Mammary epithelial cell (primary cell): ENCODE measurements at regions not wholly inside any gene's neighbourhood (a gene's known extent, or its start where the extent isn't known, plus 50 kb on each side); places are given as distances from the start of the nearest gene placed in this dataset.

Experiments used
- CTCF ChIP-seq, 2 donors: IDR thresholded peaks in 1 of 2; conservative IDR thresholded peaks in 1 of 2; 2 replicates each; pipeline ENCODE4 v1.5.1; 2011 to 2012; ENCODE audit warnings: inconsistent platforms in 2 of 2, low read length in 2 of 2, mild to moderate bottlenecking in 2 of 2, control low read depth in 1 of 2, low read depth in 1 of 2; ENCODE audit not compliant: insufficient read depth in 1 of 2; ENCODE audit errors: extremely low read depth in 1 of 2
- EZH2 ChIP-seq: IDR thresholded peaks from 2 replicates; pipeline ENCODE4 v1.6.1; 2012; ENCODE audit warnings: low read length, inconsistent platforms, borderline replicate concordance

DNA sequence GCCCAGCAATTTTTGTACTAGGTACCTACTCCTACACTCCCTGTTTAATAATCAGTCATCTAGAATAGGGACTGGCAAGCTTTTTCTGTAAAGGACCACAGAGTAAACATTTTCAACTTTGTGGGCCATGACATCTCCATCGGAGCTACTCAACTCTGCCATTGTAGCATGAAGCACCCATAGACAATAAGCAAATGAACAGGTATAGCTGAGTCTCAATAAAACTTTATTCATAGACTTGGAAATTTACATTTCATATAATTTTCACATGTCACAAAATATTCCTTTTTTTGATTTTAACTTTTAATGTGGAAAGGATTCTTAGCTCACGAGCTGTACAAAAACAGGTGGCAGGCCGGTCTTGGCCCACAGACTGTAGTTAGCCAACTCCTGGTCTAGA is 345.8 kb downstream of the SOX9 start:
- no peak for TF ChIP-seq EZH2
- TF ChIP-seq CTCF (conservative IDR thresholded peaks at IDR 0.05 in 1 of 2, IDR thresholded peaks at IDR 0.05 in 1 of 2; ENCODE audit: extremely low read depth in 1 of 2, insufficient read depth in 1 of 2, low read depth in 1 of 2, low read length in 2 of 2): no peak
